Activated naive CD8-positive, alpha-beta T cell treated with anti-CD3 and anti-CD28 coated beads for 36 hours (primary cell): ENCODE measurements at regions not wholly inside any gene's neighbourhood (a gene's known extent, or its start where the extent isn't known, plus 50 kb on each side); places are given as distances from the start of the nearest gene placed in this dataset.

Experiments used
- DNase-seq: peaks from one replicate; pipeline ENCODE4 v3.0.0; 2021
- H3K27ac Mint-ChIP-seq: one replicate; pipeline ENCODE4 v1.8.0; 2022; ENCODE audit warnings: mild to moderate bottlenecking, moderate library complexity, mixed read lengths
- H3K27me3 Mint-ChIP-seq: one replicate; pipeline ENCODE4 v1.8.0; 2022; ENCODE audit warnings: mild to moderate bottlenecking, mixed read lengths
- H3K36me3 Mint-ChIP-seq: one replicate; pipeline ENCODE4 v1.8.0; 2021; ENCODE audit warnings: mild to moderate bottlenecking, mixed read lengths
- H3K4me1 Mint-ChIP-seq: one replicate; pipeline ENCODE4 v1.8.0; 2021; ENCODE audit warnings: mixed read lengths
- H3K4me3 Mint-ChIP-seq: one replicate; pipeline ENCODE4 v1.8.0; 2022; ENCODE audit warnings: mild to moderate bottlenecking, moderate library complexity, mixed read lengths
- H3K9me3 Mint-ChIP-seq: one replicate; pipeline ENCODE4 v1.8.0; 2022; ENCODE audit warnings: mixed read lengths

DNA sequence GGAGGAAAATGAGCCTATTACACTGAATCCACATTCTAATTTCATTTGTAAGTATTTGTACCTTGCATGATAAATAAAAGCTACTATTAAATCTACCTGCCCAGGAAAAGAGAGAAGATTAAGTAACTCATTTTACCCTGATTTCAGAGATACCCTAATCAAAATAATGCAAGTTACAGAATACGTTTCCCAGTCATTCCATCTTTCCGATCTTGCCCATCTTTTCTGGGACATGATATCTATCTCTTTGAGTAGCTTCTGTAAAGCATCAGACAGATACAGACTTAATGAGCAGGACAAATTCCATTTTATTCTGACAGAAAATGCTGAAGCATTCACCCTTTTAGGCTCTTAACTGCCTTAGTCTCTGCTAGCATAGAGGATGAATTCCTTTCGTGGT lies 56.6 kb downstream of the SPRY2 start:
- H3K27ac Mint-ChIP-seq: no peak overlapping the region
- no peak for DNase-seq
- H3K27me3 Mint-ChIP-seq: no peaks in the 10 kb centered on the region
- peaks cover 3% of the 10 kb centered on the region for H3K9me3 Mint-ChIP-seq
- no peaks in the 10 kb centered on the region for H3K4me1 Mint-ChIP-seq
- H3K36me3 Mint-ChIP-seq: no peaks in the 10 kb centered on the region
- no peak overlapping the region for H3K4me3 Mint-ChIP-seq

DNA sequence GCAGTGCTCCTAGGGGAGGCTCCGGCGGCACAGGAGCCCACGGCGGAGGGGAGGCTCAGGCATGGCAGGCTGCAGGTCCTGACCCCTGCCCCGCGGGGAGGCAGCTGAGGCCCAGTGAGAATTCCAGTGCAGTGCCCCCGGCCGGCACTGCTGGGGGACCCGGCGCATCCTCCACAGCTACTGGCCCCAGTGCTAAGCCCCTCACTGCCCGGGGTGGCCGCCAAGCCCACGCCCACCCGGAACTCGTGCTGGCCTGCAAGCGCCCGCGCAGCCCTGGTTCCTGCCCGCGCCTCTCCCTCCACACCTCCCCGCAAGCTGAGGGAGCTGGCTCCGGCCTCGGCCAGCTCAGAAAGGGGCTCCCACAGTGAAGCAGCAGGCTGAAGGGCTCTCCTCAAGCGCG lies 62.2 kb downstream of the SPRY2 start:
- Mint-ChIP-seq H3K4me1 (no peaks in the 10 kb centered on the region), H3K4me3 (no peak overlapping the region), H3K9me3 (peaks cover 2% of the 10 kb centered on the region), H3K27me3 (peaks cover 8% of the 10 kb centered on the region), H3K27ac (no peak overlapping the region), H3K36me3 (no peaks in the 10 kb centered on the region)
- DNase-seq: no peak

DNA sequence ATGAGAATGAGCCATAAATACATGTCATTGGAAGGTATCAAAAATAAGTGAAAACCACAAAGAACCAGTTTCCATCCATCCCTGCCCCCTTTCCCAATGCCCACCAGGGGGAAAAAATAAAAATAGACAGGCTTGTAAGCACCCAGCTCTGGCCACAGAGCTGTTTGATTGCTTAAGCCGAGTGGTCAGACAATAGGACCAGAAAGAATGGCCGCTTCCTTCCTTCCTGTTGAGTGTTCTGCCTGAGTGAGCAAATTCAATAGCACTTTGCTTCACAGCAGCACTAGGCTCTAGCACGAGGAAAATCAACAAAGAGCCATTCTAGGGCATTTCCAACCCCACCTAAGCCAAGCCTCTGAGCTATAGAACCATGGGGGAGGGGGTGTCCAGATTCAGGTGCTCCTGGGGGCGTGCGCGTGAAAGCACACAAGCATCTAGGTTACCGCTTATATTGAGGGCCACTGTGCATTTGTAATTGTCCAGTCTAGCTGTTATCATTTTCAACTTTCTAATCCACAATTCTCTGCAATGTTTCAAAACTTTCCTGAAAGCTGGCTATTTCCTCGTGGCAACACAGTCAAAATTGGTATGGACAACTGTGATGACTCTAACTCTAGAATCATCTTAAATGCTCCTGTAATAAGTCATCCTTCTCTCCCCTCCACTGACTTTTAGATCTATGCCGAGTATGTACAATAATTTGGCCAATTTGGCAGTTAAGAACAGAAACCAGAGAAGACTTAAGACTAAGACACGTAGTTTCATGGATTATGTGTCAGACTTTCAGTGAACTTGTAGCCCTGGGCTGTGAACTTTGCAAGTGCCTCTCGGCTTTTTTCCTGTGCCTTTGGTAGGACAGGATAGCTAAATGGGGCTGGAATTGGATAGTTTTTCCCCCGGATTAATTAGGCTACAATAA lies 64.3 kb downstream of the SPRY2 start:
- Mint-ChIP-seq H3K36me3 (no peaks in the 10 kb centered on the region), H3K4me1 (no peaks in the 10 kb centered on the region), H3K27ac (no peak overlapping the region), H3K4me3 (no peak overlapping the region), H3K9me3 (no peaks in the 10 kb centered on the region), H3K27me3 (peaks cover 8% of the 10 kb centered on the region)
- no peak for DNase-seq

DNA sequence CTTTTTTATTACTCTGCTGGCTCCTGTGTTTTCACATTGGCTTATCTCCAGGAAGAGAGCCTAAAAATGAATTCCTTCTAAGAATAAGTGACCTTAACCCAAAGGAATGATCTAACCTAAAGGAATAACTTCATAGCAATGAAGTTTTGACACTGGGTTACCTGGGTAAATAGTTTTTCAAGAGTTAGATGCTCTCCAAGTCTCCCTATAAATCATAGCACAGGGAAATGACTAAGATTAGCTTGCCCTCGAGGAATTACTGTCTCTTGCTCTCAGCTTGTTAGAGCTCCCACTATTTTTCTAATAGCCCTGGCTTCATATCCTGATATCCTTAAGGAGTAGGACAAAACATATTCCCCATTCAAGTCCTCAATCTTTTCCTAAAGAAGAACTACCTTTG lies 66.3 kb downstream of the SPRY2 start:
- Mint-ChIP-seq H3K9me3 (no peaks in the 10 kb centered on the region), H3K36me3 (no peaks in the 10 kb centered on the region), H3K27ac (no peak overlapping the region), H3K27me3 (peaks cover 8% of the 10 kb centered on the region), H3K4me1 (no peaks in the 10 kb centered on the region), H3K4me3 (no peak overlapping the region)
- DNase-seq: no peak

DNA sequence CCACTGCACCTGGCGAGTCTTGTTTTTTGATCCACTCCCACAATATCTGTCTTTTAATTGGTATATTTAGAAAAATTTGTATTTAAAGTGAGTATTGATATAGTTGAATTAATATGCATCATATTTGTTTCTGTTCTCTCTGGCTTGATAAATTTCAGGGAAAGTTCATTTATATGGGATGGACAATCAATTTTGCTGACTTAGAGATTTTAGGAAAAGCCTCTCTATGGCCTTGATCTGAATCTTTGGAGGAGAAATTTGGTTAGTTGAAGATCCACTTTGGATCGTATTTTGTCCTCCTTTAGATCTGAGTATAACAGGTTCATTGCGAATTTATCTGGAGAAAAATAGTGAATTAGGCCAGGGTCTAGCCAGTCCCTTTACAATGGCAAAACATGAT lies 67.2 kb downstream of the SPRY2 start:
- H3K36me3 Mint-ChIP-seq: no peaks in the 10 kb centered on the region
- H3K9me3 Mint-ChIP-seq: no peaks in the 10 kb centered on the region
- H3K27ac Mint-ChIP-seq: no peak overlapping the region
- peaks cover 8% of the 10 kb centered on the region for H3K27me3 Mint-ChIP-seq
- H3K4me1 Mint-ChIP-seq: no peaks in the 10 kb centered on the region
- H3K4me3 Mint-ChIP-seq: no peak overlapping the region
- DNase-seq: no peak

DNA sequence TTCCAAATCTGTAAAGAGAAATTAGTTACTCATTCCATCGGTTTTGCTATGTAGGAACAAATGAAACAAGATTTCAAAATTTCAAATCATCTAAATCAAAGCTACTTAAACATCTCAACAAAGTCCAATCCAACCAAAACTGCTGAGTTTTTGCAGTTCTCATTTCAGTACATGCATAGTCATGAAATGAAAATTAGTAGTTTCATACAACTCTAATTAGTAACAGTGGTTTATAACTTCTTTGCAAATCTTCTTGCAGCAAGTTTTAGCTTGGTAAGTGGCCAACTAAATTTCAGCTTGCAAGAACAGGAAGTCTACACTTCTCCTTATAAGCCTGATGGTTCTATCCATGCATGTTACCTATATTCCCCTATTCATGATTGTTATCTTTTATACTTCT lies 75.6 kb downstream of the SPRY2 start:
- H3K27ac Mint-ChIP-seq: no peak overlapping the region
- DNase-seq: no peak
- no peak overlapping the region for H3K4me3 Mint-ChIP-seq
- no peaks in the 10 kb centered on the region for H3K36me3 Mint-ChIP-seq
- H3K27me3 Mint-ChIP-seq: no peaks in the 10 kb centered on the region
- peaks cover 5% of the 10 kb centered on the region for H3K9me3 Mint-ChIP-seq
- H3K4me1 Mint-ChIP-seq: no peaks in the 10 kb centered on the region

DNA sequence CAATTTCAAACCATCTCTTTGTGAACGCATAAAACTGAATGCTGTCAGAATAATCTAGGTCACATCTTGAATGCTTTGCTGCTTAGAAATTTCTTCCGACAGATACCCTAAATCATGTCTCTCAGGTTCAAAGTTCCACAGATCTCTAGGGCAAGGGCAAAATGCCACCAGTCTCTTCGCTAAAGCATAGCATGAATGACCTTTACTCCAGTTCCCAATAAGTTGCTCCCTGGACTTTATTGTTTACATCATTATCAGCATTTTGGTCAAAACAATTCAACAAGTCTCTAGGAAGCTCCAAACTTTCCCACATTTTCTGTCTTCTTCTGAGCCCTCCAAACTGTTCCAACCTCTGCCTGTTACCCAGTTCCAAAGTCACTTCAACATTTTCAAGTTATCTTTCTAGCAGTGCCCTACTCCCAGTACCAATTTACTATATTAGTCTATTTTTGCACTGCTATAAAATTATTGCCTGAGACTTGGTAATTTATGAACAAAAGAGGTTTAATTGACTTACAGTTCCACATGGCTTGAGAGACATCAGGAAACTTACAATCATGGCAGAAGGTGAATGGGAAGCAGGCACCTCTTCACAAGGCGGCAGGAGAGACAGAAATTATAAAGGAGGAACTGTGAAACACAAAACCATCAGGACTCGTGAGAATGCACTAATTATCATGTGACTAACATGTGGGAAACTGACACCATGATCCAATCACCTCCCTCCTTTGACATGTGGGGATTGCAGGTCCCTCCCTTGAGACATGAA lies 77.0 kb downstream of the SPRY2 start:
- H3K36me3 Mint-ChIP-seq: no peaks in the 10 kb centered on the region
- H3K27me3 Mint-ChIP-seq: no peaks in the 10 kb centered on the region
- H3K4me1 Mint-ChIP-seq: no peaks in the 10 kb centered on the region
- peaks cover 5% of the 10 kb centered on the region for H3K9me3 Mint-ChIP-seq
- DNase-seq: no peak
- no peak overlapping the region for H3K27ac Mint-ChIP-seq
- H3K4me3 Mint-ChIP-seq: no peak overlapping the region

DNA sequence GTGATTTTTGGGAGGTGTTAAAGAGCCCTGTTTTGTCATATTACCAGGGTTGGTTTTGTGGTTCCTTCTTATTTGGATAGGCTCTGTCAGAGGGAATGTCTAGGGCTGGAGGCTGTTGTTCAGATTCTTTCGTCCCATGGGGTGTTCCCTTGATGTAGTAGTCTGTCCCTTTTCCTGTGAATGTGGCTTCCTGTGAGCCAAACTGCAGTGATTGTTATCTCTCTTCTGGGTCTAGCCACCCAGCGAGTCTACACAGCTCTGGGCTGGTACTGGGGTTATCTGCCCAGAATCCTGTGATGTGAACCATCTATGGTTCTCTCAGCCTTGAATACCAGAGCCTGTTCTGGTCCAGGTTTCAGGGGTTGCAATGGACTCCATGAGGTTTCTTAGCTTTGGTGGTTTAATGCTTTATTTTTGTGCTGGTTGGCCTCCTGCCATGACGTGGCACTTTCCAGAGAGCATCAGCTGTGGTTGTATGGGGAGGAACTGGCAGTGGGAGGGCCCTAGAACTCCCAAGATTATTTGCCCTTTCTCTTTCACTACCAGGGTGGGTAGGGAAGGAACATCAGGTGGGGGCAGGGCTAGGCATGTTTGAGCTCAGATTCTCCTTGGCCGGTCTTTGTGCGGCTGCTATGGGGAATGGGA lies 78.8 kb downstream of the SPRY2 start:
- H3K4me1 Mint-ChIP-seq: no peaks in the 10 kb centered on the region

DNA sequence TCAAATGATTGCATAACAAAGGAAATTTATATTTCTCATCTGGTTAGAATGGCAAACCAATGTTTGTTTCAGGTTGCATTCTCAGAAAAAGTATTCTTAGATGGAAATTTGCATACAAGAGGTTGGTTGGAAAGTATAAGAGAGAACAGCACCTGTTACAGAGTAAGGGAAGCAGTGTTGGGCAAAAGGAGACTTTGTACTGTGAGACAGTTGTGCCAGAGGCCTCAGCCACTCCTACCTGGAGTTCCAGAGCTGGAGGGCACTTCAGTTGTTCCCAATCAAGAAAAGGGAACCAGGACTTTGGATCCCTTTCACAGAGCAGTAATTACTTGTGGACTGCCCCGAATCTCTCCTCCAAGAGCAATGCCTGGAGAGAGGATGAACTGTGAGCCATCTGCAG lies 81.8 kb downstream of the SPRY2 start:
- peaks cover 6% of the 10 kb centered on the region for H3K27me3 Mint-ChIP-seq
- H3K9me3 Mint-ChIP-seq: peaks cover 3% of the 10 kb centered on the region
- H3K27ac Mint-ChIP-seq: no peak overlapping the region
- H3K4me1 Mint-ChIP-seq: no peaks in the 10 kb centered on the region
- H3K36me3 Mint-ChIP-seq: no peaks in the 10 kb centered on the region
- DNase-seq: no peak
- no peak overlapping the region for H3K4me3 Mint-ChIP-seq

More for the DNA sequence above, 78.8 kb downstream of the SPRY2 start:
- H3K36me3 Mint-ChIP-seq: no peaks in the 10 kb centered on the region
- no peak overlapping the region for H3K27ac Mint-ChIP-seq
- no peak overlapping the region for H3K4me3 Mint-ChIP-seq
- H3K9me3 Mint-ChIP-seq: peaks cover 5% of the 10 kb centered on the region
- peaks cover 6% of the 10 kb centered on the region for H3K27me3 Mint-ChIP-seq
- DNase-seq: no peak

DNA sequence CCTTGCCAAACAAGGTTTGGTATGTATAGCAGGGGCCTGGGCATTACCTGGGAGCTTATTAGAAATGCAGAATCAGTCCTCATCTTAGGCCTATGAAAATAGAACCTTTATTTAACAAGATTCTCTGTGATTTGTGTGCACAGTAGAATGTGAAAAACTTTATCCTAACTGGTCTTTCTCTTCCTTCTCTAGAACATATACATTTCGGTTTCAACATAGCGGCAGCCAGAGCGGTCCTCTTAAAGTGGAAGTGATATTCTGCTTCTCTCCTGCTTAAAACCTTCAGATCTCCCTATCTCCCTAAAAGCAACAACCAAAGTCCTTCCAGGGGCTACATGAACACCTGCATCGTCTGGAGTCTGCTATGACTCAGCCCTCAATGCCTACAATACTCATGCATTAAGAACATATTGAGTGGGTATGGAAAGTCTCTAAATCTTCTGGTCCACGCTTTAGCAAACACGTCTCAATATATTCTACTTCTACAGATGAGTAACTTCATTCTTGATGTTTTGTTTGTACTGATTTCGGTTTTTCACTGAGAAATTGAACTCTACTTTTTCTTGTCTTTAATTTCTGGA lies 84.5 kb downstream of the SPRY2 start:
- no peak overlapping the region for H3K4me3 Mint-ChIP-seq
- H3K27me3 Mint-ChIP-seq: peaks cover 6% of the 10 kb centered on the region
- H3K4me1 Mint-ChIP-seq: no peaks in the 10 kb centered on the region
- DNase-seq: no peak
- no peaks in the 10 kb centered on the region for H3K36me3 Mint-ChIP-seq
- H3K9me3 Mint-ChIP-seq: no peaks in the 10 kb centered on the region
- no peak overlapping the region for H3K27ac Mint-ChIP-seq

DNA sequence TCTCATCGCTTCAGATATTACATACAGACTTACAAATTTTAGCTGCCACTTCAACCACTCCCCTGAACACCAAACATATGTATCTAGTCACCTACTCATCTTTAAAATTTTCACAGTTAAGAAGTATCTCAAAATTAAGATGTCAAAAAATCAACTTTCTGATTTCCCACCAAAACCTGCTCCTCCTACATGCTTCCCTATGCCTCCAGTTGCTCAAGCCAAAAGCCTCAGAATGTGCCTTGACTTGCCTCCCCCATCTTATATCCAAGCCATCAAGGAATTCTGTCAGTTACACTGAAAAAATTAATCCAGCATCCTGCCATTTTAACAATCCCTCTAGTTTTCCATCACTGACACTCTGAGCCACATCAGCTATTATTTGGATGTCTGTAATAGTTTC lies 85.0 kb downstream of the SPRY2 start:
- Mint-ChIP-seq H3K9me3 (no peaks in the 10 kb centered on the region), H3K4me3 (no peak overlapping the region), H3K27ac (no peak overlapping the region), H3K36me3 (no peaks in the 10 kb centered on the region), H3K4me1 (no peaks in the 10 kb centered on the region), H3K27me3 (peaks cover 6% of the 10 kb centered on the region)
- DNase-seq: no peak

DNA sequence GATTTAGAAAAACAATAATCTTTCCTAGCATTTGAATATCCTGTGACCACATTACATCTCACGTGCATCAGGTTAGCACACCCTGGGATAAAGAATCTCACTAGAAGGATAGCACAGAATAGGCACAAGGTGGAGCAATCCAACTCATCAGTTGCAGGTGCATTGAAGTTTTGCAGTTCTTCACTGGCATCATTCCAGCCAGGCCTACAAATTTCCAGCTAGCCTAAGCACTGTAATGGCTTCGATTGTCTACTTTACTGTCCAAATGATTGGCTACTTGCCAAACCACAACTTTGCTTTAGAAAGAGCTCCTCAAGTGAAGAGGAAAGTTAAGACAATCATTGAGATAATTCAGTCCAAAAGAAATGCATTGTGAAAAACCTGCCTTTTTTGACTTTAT lies 89.5 kb downstream of the SPRY2 start:
- no peaks in the 10 kb centered on the region for H3K4me1 Mint-ChIP-seq

DNA sequence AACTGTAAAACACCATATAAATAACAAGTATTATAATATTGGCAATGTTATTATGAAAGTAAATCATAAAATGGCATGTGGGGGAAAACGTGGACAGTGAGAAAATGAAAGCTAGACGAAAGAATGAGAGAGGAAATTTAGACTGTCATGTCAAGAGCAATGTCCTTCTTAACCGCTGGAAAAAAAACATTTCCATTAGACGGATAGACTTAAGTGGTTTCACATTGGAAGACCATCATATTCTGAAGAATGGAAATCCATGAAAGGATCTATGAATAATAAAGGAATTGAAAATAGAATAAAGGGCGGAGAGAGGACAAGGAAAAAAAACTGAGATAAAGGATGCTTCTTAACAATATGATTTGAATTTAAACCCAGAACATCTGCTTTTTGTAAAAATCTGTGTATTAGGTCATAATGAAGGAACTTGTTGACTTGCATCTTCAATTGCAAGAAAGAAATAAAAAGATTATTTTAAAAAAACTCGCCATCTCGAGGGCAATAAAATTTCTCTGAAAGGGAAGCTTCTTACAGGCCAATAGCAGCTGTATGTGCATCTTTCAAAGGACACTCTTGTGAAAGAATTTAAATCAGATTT lies 90.6 kb downstream of the SPRY2 start:
- DNase-seq: no peak
- no peaks in the 10 kb centered on the region for H3K4me1 Mint-ChIP-seq
- H3K36me3 Mint-ChIP-seq: no peaks in the 10 kb centered on the region
- H3K27me3 Mint-ChIP-seq: no peaks in the 10 kb centered on the region
- no peak overlapping the region for H3K4me3 Mint-ChIP-seq
- H3K9me3 Mint-ChIP-seq: no peaks in the 10 kb centered on the region
- H3K27ac Mint-ChIP-seq: no peak overlapping the region

More for the DNA sequence above, 89.5 kb downstream of the SPRY2 start:
- no peak overlapping the region for H3K4me3 Mint-ChIP-seq
- no peaks in the 10 kb centered on the region for H3K27me3 Mint-ChIP-seq
- no peaks in the 10 kb centered on the region for H3K36me3 Mint-ChIP-seq
- H3K9me3 Mint-ChIP-seq: no peaks in the 10 kb centered on the region
- no peak for DNase-seq
- no peak overlapping the region for H3K27ac Mint-ChIP-seq

DNA sequence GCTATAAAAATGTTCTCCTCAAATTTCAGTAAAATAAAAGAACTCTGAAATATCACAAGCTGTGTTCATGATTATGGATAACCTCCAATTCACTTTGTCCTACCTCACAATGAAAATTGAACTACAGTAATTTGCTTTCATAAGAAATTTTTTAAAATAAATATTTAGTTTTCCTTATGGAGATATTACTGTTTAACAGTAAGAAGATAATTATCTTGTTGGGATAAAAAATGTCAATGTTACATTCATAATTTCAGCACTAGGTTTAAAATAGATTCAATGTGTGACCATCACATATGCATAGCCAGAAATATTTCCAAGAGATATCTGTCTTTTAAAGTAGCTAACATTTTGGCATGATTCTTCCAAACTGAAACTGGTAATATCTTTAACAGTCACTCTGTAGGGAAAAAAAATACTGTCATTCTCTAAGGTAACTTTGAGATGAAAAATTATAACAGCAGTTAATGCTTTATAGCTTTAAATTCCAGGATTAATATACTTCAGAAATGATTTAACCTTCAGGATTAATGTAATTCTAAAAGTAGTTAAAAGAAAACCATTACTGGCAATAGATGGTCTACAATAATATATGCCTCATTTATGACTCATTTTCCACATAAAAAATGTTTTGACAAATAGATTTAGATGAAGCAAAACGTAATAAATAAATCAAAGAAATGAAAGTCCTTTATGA lies 91.3 kb downstream of the SPRY2 start:
- Mint-ChIP-seq H3K27ac (no peak overlapping the region), H3K4me3 (no peak overlapping the region), H3K27me3 (no peaks in the 10 kb centered on the region), H3K9me3 (no peaks in the 10 kb centered on the region), H3K36me3 (no peaks in the 10 kb centered on the region), H3K4me1 (no peaks in the 10 kb centered on the region)
- no peak for DNase-seq
